ENCODE measurements at regions not wholly inside any gene's neighbourhood (a gene's known extent, or its start where the extent isn't known, plus 50 kb on each side); places are given as distances from the start of the nearest gene placed in this dataset.

GRCh38 chr1:29990304-29990703, 733.1 kb downstream of the MATN1 start:
- TF ChIP-seq, protein P1, sequence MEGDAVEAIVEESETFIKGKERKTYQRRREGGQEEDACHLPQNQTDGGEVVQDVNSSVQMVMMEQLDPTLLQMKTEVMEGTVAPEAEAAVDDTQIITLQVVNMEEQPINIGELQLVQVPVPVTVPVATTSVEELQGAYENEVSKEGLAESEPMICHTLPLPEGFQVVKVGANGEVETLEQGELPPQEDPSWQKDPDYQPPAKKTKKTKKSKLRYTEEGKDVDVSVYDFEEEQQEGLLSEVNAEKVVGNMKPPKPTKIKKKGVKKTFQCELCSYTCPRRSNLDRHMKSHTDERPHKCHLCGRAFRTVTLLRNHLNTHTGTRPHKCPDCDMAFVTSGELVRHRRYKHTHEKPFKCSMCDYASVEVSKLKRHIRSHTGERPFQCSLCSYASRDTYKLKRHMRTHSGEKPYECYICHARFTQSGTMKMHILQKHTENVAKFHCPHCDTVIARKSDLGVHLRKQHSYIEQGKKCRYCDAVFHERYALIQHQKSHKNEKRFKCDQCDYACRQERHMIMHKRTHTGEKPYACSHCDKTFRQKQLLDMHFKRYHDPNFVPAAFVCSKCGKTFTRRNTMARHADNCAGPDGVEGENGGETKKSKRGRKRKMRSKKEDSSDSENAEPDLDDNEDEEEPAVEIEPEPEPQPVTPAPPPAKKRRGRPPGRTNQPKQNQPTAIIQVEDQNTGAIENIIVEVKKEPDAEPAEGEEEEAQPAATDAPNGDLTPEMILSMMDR (IDR thresholded peaks at IDR 0.05 in 8 of 11, conservative IDR thresholded peaks at IDR 0.05 in 3 of 11), result no peak
- TF ChIP-seq POLR2A (IDR thresholded peaks at IDR 0.05) (no peak), POLR2AphosphoS5 (IDR thresholded peaks at IDR 0.05) (no peak)

Data from spleen (tissue), 7 donors.